ENCODE measurements at regions not wholly inside any gene's neighbourhood (a gene's known extent, or its start where the extent isn't known, plus 50 kb on each side); places are given as distances from the start of the nearest gene placed in this dataset.

DNA sequence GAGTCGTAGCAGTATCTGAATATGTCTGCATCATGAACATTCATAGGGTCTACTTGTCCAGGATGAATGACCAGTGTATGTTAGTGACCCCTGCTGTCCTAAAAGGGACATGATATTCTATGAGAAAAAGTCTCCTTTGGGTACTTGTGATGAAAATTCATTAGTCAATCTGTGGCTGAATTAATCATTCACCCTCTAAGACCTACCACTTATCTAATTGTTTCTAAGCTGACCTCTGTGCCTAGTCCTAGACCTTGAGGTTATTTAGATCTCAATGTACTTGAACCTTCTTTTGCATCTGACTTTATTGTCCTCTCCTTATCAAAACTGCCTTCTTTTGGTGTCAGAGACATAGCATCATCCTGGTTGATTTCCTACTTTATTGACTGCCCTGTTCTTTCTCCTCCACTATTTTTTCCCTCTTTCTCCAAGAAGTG, 799.3 kb downstream of the DIPK2A start:
- TF ChIP-seq TCF12 (IDR thresholded peaks at IDR 0.05; ENCODE audit: low read depth): no peak
- no peak for TF ChIP-seq FOXM1 (IDR thresholded peaks at IDR 0.05; ENCODE audit: borderline replicate concordance, low read depth)
- TF ChIP-seq EGR1 (IDR thresholded peaks at IDR 0.05): no peak
- TF ChIP-seq ZBTB7A (IDR thresholded peaks at IDR 0.05; ENCODE audit: low read depth): no peak
- peak; percentile 38 for TF ChIP-seq RAD21 (IDR thresholded peaks at IDR 0.05; ENCODE audit: low read depth)

DNA sequence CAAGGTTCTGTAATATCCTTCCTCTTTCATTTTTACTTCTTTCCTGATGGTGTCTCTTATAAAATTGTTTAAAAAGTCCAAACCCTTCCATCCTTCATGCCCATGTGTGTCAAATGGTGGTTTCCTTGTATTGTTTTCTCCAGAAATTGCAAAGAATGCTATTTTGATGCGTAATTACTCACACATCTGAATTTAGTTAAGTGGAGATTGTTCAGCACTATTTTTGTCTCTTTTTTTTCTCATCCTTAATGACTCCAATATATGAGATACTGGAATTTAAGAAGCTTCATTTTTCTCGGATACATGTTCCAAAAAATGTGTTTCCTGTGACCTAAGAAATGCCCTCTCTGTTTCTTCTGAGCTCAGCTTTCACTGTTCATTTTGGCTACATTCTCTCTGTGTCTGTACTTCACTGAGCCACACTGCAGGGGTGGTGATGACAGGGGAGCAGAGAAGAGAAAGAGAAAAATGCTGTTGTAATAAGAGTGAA, 799.8 kb downstream of the DIPK2A start:
- TF ChIP-seq ZBTB7A (IDR thresholded peaks at IDR 0.05; ENCODE audit: low read depth) (no peak), NFIC (IDR thresholded peaks at IDR 0.05) (no peak), TEAD4 (IDR thresholded peaks at IDR 0.05) (no peak), FOXM1 (IDR thresholded peaks at IDR 0.05; ENCODE audit: borderline replicate concordance, low read depth) (no peak), CEBPB (IDR thresholded peaks at IDR 0.05) (no peak), TCF12 (IDR thresholded peaks at IDR 0.05; ENCODE audit: low read depth) (no peak), YY1 (IDR thresholded peaks at IDR 0.05; ENCODE audit: low read depth) (no peak), CREB1 (IDR thresholded peaks at IDR 0.05; ENCODE audit: low read depth) (no peak), RAD21 (IDR thresholded peaks at IDR 0.05; ENCODE audit: low read depth) (no peak), EP300 (IDR thresholded peaks at IDR 0.05; ENCODE audit: borderline replicate concordance) (no peak), TAF1 (IDR thresholded peaks at IDR 0.05; ENCODE audit: low read depth) (no peak)
- TF ChIP-seq, protein P1, sequence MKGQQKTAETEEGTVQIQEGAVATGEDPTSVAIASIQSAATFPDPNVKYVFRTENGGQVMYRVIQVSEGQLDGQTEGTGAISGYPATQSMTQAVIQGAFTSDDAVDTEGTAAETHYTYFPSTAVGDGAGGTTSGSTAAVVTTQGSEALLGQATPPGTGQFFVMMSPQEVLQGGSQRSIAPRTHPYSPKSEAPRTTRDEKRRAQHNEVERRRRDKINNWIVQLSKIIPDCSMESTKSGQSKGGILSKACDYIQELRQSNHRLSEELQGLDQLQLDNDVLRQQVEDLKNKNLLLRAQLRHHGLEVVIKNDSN (IDR thresholded peaks at IDR 0.05): no peak
- TF ChIP-seq, protein P2, sequence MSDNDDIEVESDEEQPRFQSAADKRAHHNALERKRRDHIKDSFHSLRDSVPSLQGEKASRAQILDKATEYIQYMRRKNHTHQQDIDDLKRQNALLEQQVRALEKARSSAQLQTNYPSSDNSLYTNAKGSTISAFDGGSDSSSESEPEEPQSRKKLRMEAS (IDR thresholded peaks at IDR 0.05): no peak

DNA sequence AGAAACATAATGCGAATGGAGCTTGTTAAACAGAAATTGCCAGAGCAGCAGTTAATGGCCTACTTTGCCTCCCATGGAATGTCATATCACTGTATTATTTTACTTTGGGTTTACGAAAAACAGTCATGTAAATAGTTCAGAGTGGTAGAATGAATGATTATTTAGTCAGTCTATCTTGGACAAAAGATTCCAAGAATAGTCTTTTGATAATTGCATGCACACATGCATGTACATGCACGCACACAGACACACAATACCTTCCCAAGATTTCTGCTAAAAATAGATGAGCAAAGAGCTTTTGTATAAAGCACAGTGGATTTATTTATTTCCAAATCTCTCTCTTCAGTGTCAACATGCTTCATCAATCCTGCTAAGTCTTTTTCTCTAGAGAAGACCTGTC, 800.7 kb downstream of the DIPK2A start:
- TF ChIP-seq, protein P1 (IDR thresholded peaks at IDR 0.05): no peak
- TF ChIP-seq ZBTB7A (IDR thresholded peaks at IDR 0.05; ENCODE audit: low read depth): no peak
- no peak for TF ChIP-seq RAD21 (IDR thresholded peaks at IDR 0.05; ENCODE audit: low read depth)
- no peak for TF ChIP-seq TCF12 (IDR thresholded peaks at IDR 0.05; ENCODE audit: low read depth)

DNA sequence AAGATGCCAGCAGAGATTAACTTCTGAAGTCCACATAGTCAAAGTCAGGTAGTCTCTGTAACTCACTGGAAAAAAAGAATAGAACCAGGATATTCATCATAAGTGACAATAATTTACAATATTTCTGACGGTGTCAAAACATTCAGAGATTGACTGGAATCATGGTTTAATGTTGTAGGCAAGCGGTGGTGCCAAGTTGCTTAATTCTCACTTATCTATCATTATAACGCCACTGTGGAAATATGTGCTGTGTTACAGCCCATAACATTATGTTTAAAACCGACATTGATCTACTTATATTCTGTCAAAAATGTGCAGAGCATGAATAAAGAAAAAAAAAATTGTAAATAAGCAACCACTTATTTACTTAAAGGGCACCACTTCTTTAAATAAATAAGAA, 801.7 kb downstream of the DIPK2A start:
- no peak for TF ChIP-seq TAF1 (IDR thresholded peaks at IDR 0.05; ENCODE audit: low read depth)
- no peak for TF ChIP-seq CEBPB (IDR thresholded peaks at IDR 0.05)
- no peak for TF ChIP-seq TEAD4 (IDR thresholded peaks at IDR 0.05)

DNA sequence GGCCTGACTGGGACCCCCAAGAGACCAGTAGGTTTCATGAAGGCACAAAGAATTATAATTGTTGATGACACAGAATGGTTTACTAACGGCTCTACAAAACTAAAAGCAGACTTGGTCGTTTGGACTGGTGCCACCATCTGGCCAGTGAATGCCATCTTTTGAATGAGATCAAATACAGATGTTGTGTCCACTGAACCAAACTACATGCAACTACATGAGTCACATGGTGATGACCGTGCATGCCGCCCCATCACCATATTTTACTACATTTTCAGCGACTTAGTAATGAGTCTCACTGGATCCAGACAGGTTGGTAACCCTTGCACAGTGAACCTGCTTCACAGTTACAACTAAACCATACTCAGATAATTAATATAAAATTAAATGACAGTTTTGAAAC, 803.3 kb downstream of the DIPK2A start:
- TF ChIP-seq RAD21 (IDR thresholded peaks at IDR 0.05; ENCODE audit: low read depth) (no peak), TEAD4 (IDR thresholded peaks at IDR 0.05) (no peak), NFIC (IDR thresholded peaks at IDR 0.05) (no peak), EP300 (IDR thresholded peaks at IDR 0.05; ENCODE audit: borderline replicate concordance) (no peak), YY1 (IDR thresholded peaks at IDR 0.05; ENCODE audit: low read depth) (no peak), TAF1 (IDR thresholded peaks at IDR 0.05; ENCODE audit: low read depth) (no peak), CREB1 (IDR thresholded peaks at IDR 0.05; ENCODE audit: low read depth) (no peak), ZBTB7A (IDR thresholded peaks at IDR 0.05; ENCODE audit: low read depth) (no peak), TCF12 (IDR thresholded peaks at IDR 0.05; ENCODE audit: low read depth) (no peak), FOXM1 (IDR thresholded peaks at IDR 0.05; ENCODE audit: borderline replicate concordance, low read depth) (no peak), EGR1 (IDR thresholded peaks at IDR 0.05) (no peak), CEBPB (IDR thresholded peaks at IDR 0.05) (no peak)
- TF ChIP-seq, protein P3, sequence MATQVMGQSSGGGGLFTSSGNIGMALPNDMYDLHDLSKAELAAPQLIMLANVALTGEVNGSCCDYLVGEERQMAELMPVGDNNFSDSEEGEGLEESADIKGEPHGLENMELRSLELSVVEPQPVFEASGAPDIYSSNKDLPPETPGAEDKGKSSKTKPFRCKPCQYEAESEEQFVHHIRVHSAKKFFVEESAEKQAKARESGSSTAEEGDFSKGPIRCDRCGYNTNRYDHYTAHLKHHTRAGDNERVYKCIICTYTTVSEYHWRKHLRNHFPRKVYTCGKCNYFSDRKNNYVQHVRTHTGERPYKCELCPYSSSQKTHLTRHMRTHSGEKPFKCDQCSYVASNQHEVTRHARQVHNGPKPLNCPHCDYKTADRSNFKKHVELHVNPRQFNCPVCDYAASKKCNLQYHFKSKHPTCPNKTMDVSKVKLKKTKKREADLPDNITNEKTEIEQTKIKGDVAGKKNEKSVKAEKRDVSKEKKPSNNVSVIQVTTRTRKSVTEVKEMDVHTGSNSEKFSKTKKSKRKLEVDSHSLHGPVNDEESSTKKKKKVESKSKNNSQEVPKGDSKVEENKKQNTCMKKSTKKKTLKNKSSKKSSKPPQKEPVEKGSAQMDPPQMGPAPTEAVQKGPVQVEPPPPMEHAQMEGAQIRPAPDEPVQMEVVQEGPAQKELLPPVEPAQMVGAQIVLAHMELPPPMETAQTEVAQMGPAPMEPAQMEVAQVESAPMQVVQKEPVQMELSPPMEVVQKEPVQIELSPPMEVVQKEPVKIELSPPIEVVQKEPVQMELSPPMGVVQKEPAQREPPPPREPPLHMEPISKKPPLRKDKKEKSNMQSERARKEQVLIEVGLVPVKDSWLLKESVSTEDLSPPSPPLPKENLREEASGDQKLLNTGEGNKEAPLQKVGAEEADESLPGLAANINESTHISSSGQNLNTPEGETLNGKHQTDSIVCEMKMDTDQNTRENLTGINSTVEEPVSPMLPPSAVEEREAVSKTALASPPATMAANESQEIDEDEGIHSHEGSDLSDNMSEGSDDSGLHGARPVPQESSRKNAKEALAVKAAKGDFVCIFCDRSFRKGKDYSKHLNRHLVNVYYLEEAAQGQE (IDR thresholded peaks at IDR 0.05; ENCODE audit: low read depth): no peak
- TF ChIP-seq, protein P2 (IDR thresholded peaks at IDR 0.05): no peak
- TF ChIP-seq, protein P1 (IDR thresholded peaks at IDR 0.05): no peak

DNA sequence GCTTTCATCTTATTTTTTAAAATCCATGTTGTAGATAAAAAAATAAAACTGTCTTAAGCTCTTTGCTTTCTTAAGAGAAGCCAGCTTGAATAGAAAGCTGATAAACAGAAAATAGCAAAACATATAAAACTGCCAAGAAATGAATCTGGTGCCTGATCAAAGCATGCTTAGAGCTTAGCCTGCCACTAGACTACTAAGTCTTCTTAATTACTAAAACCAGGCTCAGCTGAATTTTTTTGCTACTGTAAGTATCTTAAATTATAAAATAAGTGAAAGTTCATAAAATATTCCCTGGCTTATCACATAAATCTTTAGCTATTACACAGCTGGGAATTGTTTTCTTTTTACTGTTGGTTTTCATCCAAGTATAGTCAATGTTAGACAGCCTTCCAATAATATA, 803.9 kb downstream of the DIPK2A start:
- TF ChIP-seq YY1 (IDR thresholded peaks at IDR 0.05; ENCODE audit: low read depth): no peak
- TF ChIP-seq, protein P1 (IDR thresholded peaks at IDR 0.05): no peak
- TF ChIP-seq ZBTB7A (IDR thresholded peaks at IDR 0.05; ENCODE audit: low read depth): no peak

DNA sequence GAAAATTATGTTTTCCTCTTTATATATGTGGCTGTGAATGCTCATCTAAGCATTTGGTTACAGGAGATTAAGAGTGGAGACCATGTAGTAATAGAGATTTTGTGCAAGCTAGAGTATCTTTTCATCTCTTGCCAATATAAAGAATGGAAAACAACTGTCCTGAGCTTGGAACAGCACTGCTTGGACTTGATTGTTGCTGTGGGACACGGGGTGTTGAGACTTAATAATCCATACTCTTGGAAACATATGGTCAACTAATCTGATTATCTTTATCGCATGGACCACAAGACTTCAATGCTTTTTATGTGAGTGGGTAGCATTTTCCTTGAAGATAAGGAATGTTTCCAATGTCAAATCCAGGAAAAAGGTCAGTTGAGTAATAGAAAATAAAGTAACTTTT, 806.3 kb downstream of the DIPK2A start:
- TF ChIP-seq EGR1 (IDR thresholded peaks at IDR 0.05) (no peak), CEBPB (IDR thresholded peaks at IDR 0.05) (no peak), TEAD4 (IDR thresholded peaks at IDR 0.05) (no peak), ZBTB7A (IDR thresholded peaks at IDR 0.05; ENCODE audit: low read depth) (no peak), NFIC (IDR thresholded peaks at IDR 0.05) (no peak), TCF12 (IDR thresholded peaks at IDR 0.05; ENCODE audit: low read depth) (no peak), EP300 (IDR thresholded peaks at IDR 0.05; ENCODE audit: borderline replicate concordance) (no peak), FOXM1 (IDR thresholded peaks at IDR 0.05; ENCODE audit: borderline replicate concordance, low read depth) (no peak), TAF1 (IDR thresholded peaks at IDR 0.05; ENCODE audit: low read depth) (no peak), CREB1 (IDR thresholded peaks at IDR 0.05; ENCODE audit: low read depth) (no peak)
- TF ChIP-seq, protein P2 (IDR thresholded peaks at IDR 0.05): no peak
- TF ChIP-seq, protein P1 (IDR thresholded peaks at IDR 0.05): no peak
- TF ChIP-seq, protein P3 (IDR thresholded peaks at IDR 0.05; ENCODE audit: low read depth): no peak
